H1 (cell line): ENCODE measurements at regions not wholly inside any gene's neighbourhood (a gene's known extent, or its start where the extent isn't known, plus 50 kb on each side); places are given as distances from the start of the nearest gene placed in this dataset.

ENCODE experiments used
- CTCF ChIA-PET: fragments of 300-600 bp; sonication (Branson Sonifier 250); formaldehyde crosslinking; loops from one replicate; lab custom pipeline; 2021; ENCODE audit not compliant: partially characterized antibody; lab: Charles Lee
- POLR2A ChIA-PET: fragments of 300-600 bp; sonication (Branson Sonifier 250); formaldehyde crosslinking; loops from one replicate; lab custom pipeline; 2021; ENCODE audit warnings: inconsistent platforms; ENCODE audit not compliant: partially characterized antibody; lab: Charles Lee
- DNase-seq, 2 experiments: peaks; one replicate each; pipeline versions ENCODE4 v3.0.0 to v3.0.0-alpha.2; 2010 to 2022; ENCODE audit warnings: low spot score in 2 of 2, low read depth in 1 of 2, mixed read lengths in 1 of 2
- FAIRE-seq: peaks from 2 replicates; lab custom pipeline; 2011; peaks lifted over from hg19 to GRCh38; lab: Jason Lieb, UNC
- H2AFZ ChIP-seq: 2 replicates; pipeline ENCODE4 v1.8.1; 2012; ENCODE audit warnings: low read length, inconsistent platforms
- H2AK5ac ChIP-seq: 2 replicates; pipeline ENCODE4 v1.6.1; 2013; ENCODE audit warnings: low read depth, low read length
- H2BK120ac ChIP-seq: replicated peaks from 2 replicates; pipeline ENCODE3; 2013; ENCODE audit warnings: low read depth, low read length, inconsistent platforms
- H2BK12ac ChIP-seq: 2 replicates; pipeline ENCODE4 v1.6.1; 2013; ENCODE audit warnings: low read depth, low read length
- H2BK15ac ChIP-seq: 2 replicates; pipeline ENCODE4 v1.6.1; 2013; ENCODE audit warnings: low read length
- H2BK20ac ChIP-seq: 2 replicates; pipeline ENCODE4 v1.6.1; 2013; ENCODE audit warnings: low read length
- H2BK5ac ChIP-seq: 2 replicates; pipeline ENCODE4 v1.6.1; 2013; ENCODE audit warnings: low read depth, low read length
- H3K14ac ChIP-seq: 2 replicates; pipeline ENCODE4 v1.6.1; 2013; ENCODE audit warnings: inconsistent platforms; ENCODE audit not compliant: insufficient read length
- H3K18ac ChIP-seq: 2 replicates; pipeline ENCODE4 v1.6.1; 2013; ENCODE audit warnings: low read length; ENCODE audit errors: extremely low read depth
- H3K23ac ChIP-seq: 2 replicates; pipeline ENCODE4 v1.6.1; 2013; ENCODE audit warnings: inconsistent platforms; ENCODE audit not compliant: insufficient read length
- H3K23me2 ChIP-seq: 2 replicates; pipeline ENCODE4 v1.6.1; 2013; ENCODE audit warnings: low read depth, low read length
- H3K27ac ChIP-seq: 2 replicates; pipeline ENCODE4 v1.6.1; 2011; ENCODE audit warnings: low read depth, low read length, inconsistent platforms
- H3K27me3 ChIP-seq, 4 experiments: replicated peaks in 1 of 4; 1 replicate in 1 of 4; 2 replicates in 3 of 4; pipeline versions ENCODE4 v1.6.1 to v1.8.1; 2011 to 2013; ENCODE audit warnings: low read length in 3 of 4, mild to moderate bottlenecking in 3 of 4, inconsistent platforms in 2 of 4, mixed read lengths in 2 of 4, moderate library complexity in 1 of 4; ENCODE audit not compliant: control insufficient read depth in 3 of 4, insufficient read depth in 3 of 4; ENCODE audit errors: extremely low read depth in 1 of 4
- H3K36me3 ChIP-seq, 4 experiments: 2 replicates each; pipeline versions ENCODE4 v1.6.1 to v1.8.1; 2011 to 2013; ENCODE audit warnings: mild to moderate bottlenecking in 4 of 4, low read length in 3 of 4, moderate library complexity in 2 of 4, control low read depth in 1 of 4, inconsistent platforms in 1 of 4; ENCODE audit not compliant: insufficient read depth in 4 of 4, control insufficient read depth in 2 of 4
- H3K4ac ChIP-seq: replicated peaks from 2 replicates; pipeline ENCODE3; 2013; ENCODE audit warnings: low read length, low read depth, mixed read lengths, inconsistent platforms; ENCODE audit not compliant: insufficient read length
- H3K4me1 ChIP-seq, 4 experiments: replicated peaks in 1 of 4; 1 replicate in 1 of 4; 2 replicates in 3 of 4; pipeline versions ENCODE4 v1.6.1 to v1.8.1; 2011 to 2013; ENCODE audit warnings: low read length in 3 of 4, inconsistent platforms in 2 of 4, mixed read lengths in 1 of 4; ENCODE audit not compliant: insufficient read depth in 4 of 4, control insufficient read depth in 3 of 4
- H3K4me2 ChIP-seq, 2 experiments: 2 replicates each; pipeline versions ENCODE4 v1.6.1 to v1.8.1; 2011 to 2013; ENCODE audit warnings: low read depth in 2 of 2, low read length in 2 of 2, control low read depth in 1 of 2, inconsistent platforms in 1 of 2, mild to moderate bottlenecking in 1 of 2; ENCODE audit not compliant: insufficient read depth in 1 of 2
- H3K4me3 ChIP-seq, 4 experiments: fragments of 200-600, 300-600 bp in 1 of 4; sonication (generic), shearing (Covaris generic), sonication (Bioruptor Twin) in 1 of 4; 2 replicates each; pipeline versions ENCODE4 v1.5.1 to v1.8.1; 2011 to 2016; ENCODE audit warnings: low read length in 4 of 4, low read depth in 3 of 4, control low read depth in 2 of 4, inconsistent platforms in 2 of 4, mild to moderate bottlenecking in 2 of 4, mixed read lengths in 1 of 4, moderate library complexity in 1 of 4; ENCODE audit not compliant: insufficient read depth in 2 of 4; ENCODE audit errors: extremely low read depth in 1 of 4
- H3K56ac ChIP-seq: replicated peaks from 2 replicates; pipeline ENCODE3; 2013; ENCODE audit warnings: low read depth, mild to moderate bottlenecking, mixed read lengths, low read length, inconsistent platforms; ENCODE audit not compliant: insufficient read length
- H3K79me1 ChIP-seq: 2 replicates; pipeline ENCODE4 v1.6.1; 2013; ENCODE audit warnings: low read depth, low read length, control low read depth
- H3K79me2 ChIP-seq, 2 experiments: 2 replicates each; pipeline versions ENCODE4 v1.6.1 to v1.8.1; 2012 to 2013; ENCODE audit warnings: low read length in 2 of 2, mild to moderate bottlenecking in 2 of 2, inconsistent platforms in 1 of 2; ENCODE audit not compliant: insufficient read depth in 2 of 2, control insufficient read depth in 1 of 2
- H3K9ac ChIP-seq, 4 experiments: replicated peaks in 1 of 4; 1 replicate in 1 of 4; 2 replicates in 3 of 4; pipeline versions ENCODE4 v1.6.1 to v1.8.1; 2011 to 2013; ENCODE audit warnings: low read depth in 3 of 4, low read length in 3 of 4, control low read depth in 2 of 4, mild to moderate bottlenecking in 2 of 4, moderate library complexity in 2 of 4, inconsistent platforms in 1 of 4; ENCODE audit errors: extremely low read depth in 1 of 4
- H3K9me3 ChIP-seq, 2 experiments: 2 replicates each; pipeline versions ENCODE4 v1.6.1 to v1.8.1; 2012 to 2013; ENCODE audit warnings: mild to moderate bottlenecking in 2 of 2, moderate library complexity in 2 of 2, control low read depth in 1 of 2, inconsistent platforms in 1 of 2, low read depth in 1 of 2, low read length in 1 of 2, mixed read lengths in 1 of 2; ENCODE audit not compliant: insufficient read depth in 2 of 2
- H4K20me1 ChIP-seq, 2 experiments: replicated peaks in 1 of 2; 2 replicates each; pipeline versions ENCODE3 to v1.8.1; 2011 to 2013; ENCODE audit warnings: inconsistent platforms in 2 of 2, low read length in 2 of 2, mild to moderate bottlenecking in 1 of 2; ENCODE audit not compliant: insufficient read depth in 2 of 2, control insufficient read depth in 1 of 2
- H4K5ac ChIP-seq: 2 replicates; pipeline ENCODE4 v1.6.1; 2013; ENCODE audit warnings: low read length, low read depth, mixed read lengths, inconsistent platforms; ENCODE audit not compliant: insufficient read length
- H4K8ac ChIP-seq: 2 replicates; pipeline ENCODE4 v1.8.0; 2013; ENCODE audit warnings: mild to moderate bottlenecking, moderate library complexity, low read length, inconsistent platforms; ENCODE audit not compliant: insufficient read depth; ENCODE audit errors: extremely low read depth
- H4K91ac ChIP-seq: replicated peaks from 2 replicates; pipeline ENCODE3; 2013; ENCODE audit warnings: low read length, mixed read lengths, inconsistent platforms; ENCODE audit not compliant: insufficient read length
- BRCA1 ChIP-seq: IDR thresholded peaks from 2 replicates; pipeline ENCODE4 v1.6.1; 2012; ENCODE audit warnings: low read depth, low read length, improper control_type of control experiment
- CBX5 ChIP-seq: fragments of 300-800, 300-1000 bp; sonication (generic); IDR thresholded peaks from 2 replicates; pipeline ENCODE4 v1.7.1; 2016; ENCODE audit warnings: antibody characterized with exemption, low read length, low read depth
- JUN ChIP-seq: IDR thresholded peaks from 2 replicates; pipeline ENCODE4 v1.6.1; 2011; ENCODE audit warnings: low read depth, mild to moderate bottlenecking, improper control_type of control experiment, low read length
- MAFK ChIP-seq: IDR thresholded peaks from 2 replicates; pipeline ENCODE4 v1.6.1; 2012; ENCODE audit warnings: low read depth, mild to moderate bottlenecking, improper control_type of control experiment, low read length
- POLR2A ChIP-seq, 2 experiments: IDR thresholded peaks; 1 replicate in 1 of 2; 2 replicates in 1 of 2; pipeline ENCODE4 v1.6.1; 2011; ENCODE audit warnings: low read depth in 2 of 2, low read length in 2 of 2, mild to moderate bottlenecking in 2 of 2; ENCODE audit errors: control extremely low read depth in 1 of 2
- RBBP5 ChIP-seq: IDR thresholded peaks from 2 replicates; pipeline ENCODE4 v1.7.1; 2012; ENCODE audit warnings: low read depth, mild to moderate bottlenecking, inconsistent platforms, low read length, moderate library complexity, borderline replicate concordance
- SIRT6 ChIP-seq: IDR thresholded peaks from one replicate; pipeline ENCODE4 v1.7.1; 2012; ENCODE audit warnings: low read length, inconsistent platforms
- SRF ChIP-seq: IDR thresholded peaks from 2 replicates; pipeline ENCODE4 v1.6.1; 2011; ENCODE audit warnings: mild to moderate bottlenecking, low read depth, low read length, moderate library complexity
- SUZ12 ChIP-seq: fragments of 200-600 bp; sonication (generic); IDR thresholded peaks from 2 replicates; pipeline ENCODE4 v1.6.1; 2012; ENCODE audit warnings: mild to moderate bottlenecking, inconsistent platforms, low read length, moderate library complexity, mixed read lengths
- TCF12 ChIP-seq: IDR thresholded peaks from 2 replicates; pipeline ENCODE4 v1.6.1; 2011; ENCODE audit warnings: low read depth, mild to moderate bottlenecking, low read length
- WGBS, 2 experiments: shearing (Covaris generic) in 1 of 2; methylation state at CpG; one replicate each; pipeline versions ENCODE4 v1.1.6 to v1.1.7; 2013 to 2015; ENCODE audit warnings: low lambda C conversion rate in 2 of 2, mixed read lengths in 2 of 2, inconsistent platforms in 1 of 2, low coverage in 1 of 2, missing lambda C conversion rate in 1 of 2; ENCODE audit not compliant: insufficient replicate concordance in 2 of 2, insufficient coverage in 1 of 2, insufficient read length in 1 of 2; ENCODE audit errors: extremely low coverage in 1 of 2, missing lambda C conversion rate in 1 of 2; 5-methylcytosine and 5-hydroxymethylcytosine counted together
- TF ChIP-seq, protein P1 (sequence below), 3 experiments: IDR thresholded peaks; 1 replicate in 2 of 3; 2 replicates in 1 of 3; pipeline versions ENCODE4 v1.5.1 to v1.6.1; 2011; ENCODE audit warnings: low read length in 3 of 3, mild to moderate bottlenecking in 3 of 3, inconsistent platforms in 2 of 3, low read depth in 1 of 3, moderate library complexity in 1 of 3; ENCODE audit not compliant: insufficient read depth in 1 of 3; ENCODE audit errors: control extremely low read depth in 1 of 3

- Histone ChIP-seq H2BK20ac (no peak overlapping the region), H3K79me2 (no peaks in the 10 kb centered on the region), H3K9ac (no peak overlapping the region), H3K27me3 (no peaks in the 10 kb centered on the region), H3K36me3 (no peaks in the 10 kb centered on the region), H3K23ac (no peak overlapping the region), H3K23me2 (no peaks in the 10 kb centered on the region), H4K20me1 (no peaks in the 10 kb centered on the region), H3K79me1 (no peaks in the 10 kb centered on the region), H4K91ac (no peak overlapping the region), H2BK120ac (no peak overlapping the region), H3K56ac (no peak overlapping the region), H3K4me1 (no peaks in the 10 kb centered on the region), H3K4me3 (no peak overlapping the region), H2AK5ac (no peak overlapping the region), H3K9me3 (no peaks in the 10 kb centered on the region), H2AFZ (no peak overlapping the region), H3K14ac (no peak overlapping the region), H4K5ac (no peak overlapping the region), H3K4me2 (no peak overlapping the region), H2BK15ac (no peak overlapping the region), H4K8ac (no peak overlapping the region), H2BK5ac (no peak overlapping the region), H3K4ac (no peak overlapping the region), H3K27ac (no peak overlapping the region), H2BK12ac (no peak overlapping the region), H3K18ac (no peak overlapping the region)
- CTCF ChIA-PET: interaction anchor here (0.6 kb wide), 1 partner anchor 155 kb away, joined by 3 read pairs; no protein-coding TSS in a partner anchor
- no peak for TF ChIP-seq JUN
- TF ChIP-seq TCF12: no peak
- no peak for TF ChIP-seq BRCA1
- no peak for TF ChIP-seq POLR2A (IDR thresholded peaks at IDR 0.05; ENCODE audit: control extremely low read depth in 1 of 2, low read depth in 2 of 2, low read length in 2 of 2)
- TF ChIP-seq MAFK: no peak
- no peak for TF ChIP-seq CBX5
- TF ChIP-seq SRF: no peak
- no peak for TF ChIP-seq RBBP5
- no peak for TF ChIP-seq SIRT6
- TF ChIP-seq, protein P1, sequence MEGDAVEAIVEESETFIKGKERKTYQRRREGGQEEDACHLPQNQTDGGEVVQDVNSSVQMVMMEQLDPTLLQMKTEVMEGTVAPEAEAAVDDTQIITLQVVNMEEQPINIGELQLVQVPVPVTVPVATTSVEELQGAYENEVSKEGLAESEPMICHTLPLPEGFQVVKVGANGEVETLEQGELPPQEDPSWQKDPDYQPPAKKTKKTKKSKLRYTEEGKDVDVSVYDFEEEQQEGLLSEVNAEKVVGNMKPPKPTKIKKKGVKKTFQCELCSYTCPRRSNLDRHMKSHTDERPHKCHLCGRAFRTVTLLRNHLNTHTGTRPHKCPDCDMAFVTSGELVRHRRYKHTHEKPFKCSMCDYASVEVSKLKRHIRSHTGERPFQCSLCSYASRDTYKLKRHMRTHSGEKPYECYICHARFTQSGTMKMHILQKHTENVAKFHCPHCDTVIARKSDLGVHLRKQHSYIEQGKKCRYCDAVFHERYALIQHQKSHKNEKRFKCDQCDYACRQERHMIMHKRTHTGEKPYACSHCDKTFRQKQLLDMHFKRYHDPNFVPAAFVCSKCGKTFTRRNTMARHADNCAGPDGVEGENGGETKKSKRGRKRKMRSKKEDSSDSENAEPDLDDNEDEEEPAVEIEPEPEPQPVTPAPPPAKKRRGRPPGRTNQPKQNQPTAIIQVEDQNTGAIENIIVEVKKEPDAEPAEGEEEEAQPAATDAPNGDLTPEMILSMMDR (IDR thresholded peaks at IDR 0.05; ENCODE audit: control extremely low read depth in 1 of 3, insufficient read depth in 1 of 3, low read depth in 1 of 3, low read length in 3 of 3): no peak
- no peak for TF ChIP-seq SUZ12
- WGBS, 2 experiments: 100% methylated on average over 1 of the region's 2 CpGs; no CpG with 5 or more reads in 1 of the 2 experiments
- POLR2A ChIA-PET: no interaction called here
- no peak for DNase-seq
- no peak for FAIRE-seq
Measured at GRCh38 chrX:42025861-42026260, 102.5 kb upstream of the CASK start.
